Activated CD8-positive, alpha-beta memory T cell treated with anti-CD3 and anti-CD28 coated beads for 36 hours (primary cell): ENCODE measurements at regions not wholly inside any gene's neighbourhood (a gene's known extent, or its start where the extent isn't known, plus 50 kb on each side); places are given as distances from the start of the nearest gene placed in this dataset.
"Not testable (repeated sequence)": the region's sequence is repeated elsewhere in the genome, so short reads cannot be mapped to it uniquely, and the experiment has no call there.

ENCODE experiments used
- CTCF ChIA-PET: fragments of 350-600 bp; sonication (Branson Sonifier 250); formaldehyde crosslinking; loops from one replicate; lab custom pipeline; 2021; ENCODE audit warnings: antibody characterized with exemption; lab: Charles Lee
- POLR2A ChIA-PET: fragments of 350-600 bp; sonication (Branson Sonifier 250); formaldehyde crosslinking; loops from one replicate; lab custom pipeline; 2021; ENCODE audit warnings: antibody characterized with exemption; lab: Charles Lee

GRCh38 chr5:93359296-93359959 is 221.6 kb downstream of the NR2F1-AS1 start:
- POLR2A ChIA-PET, result no interaction called here

GRCh38 chr5:93358176-93358575 is 222.8 kb downstream of the NR2F1-AS1 start:
- POLR2A ChIA-PET, result no interaction called here
- CTCF ChIA-PET, result no interaction called here

More at GRCh38 chr5:93359296-93359959, 221.6 kb downstream of the NR2F1-AS1 start:
- CTCF ChIA-PET, result no interaction called here

DNA sequence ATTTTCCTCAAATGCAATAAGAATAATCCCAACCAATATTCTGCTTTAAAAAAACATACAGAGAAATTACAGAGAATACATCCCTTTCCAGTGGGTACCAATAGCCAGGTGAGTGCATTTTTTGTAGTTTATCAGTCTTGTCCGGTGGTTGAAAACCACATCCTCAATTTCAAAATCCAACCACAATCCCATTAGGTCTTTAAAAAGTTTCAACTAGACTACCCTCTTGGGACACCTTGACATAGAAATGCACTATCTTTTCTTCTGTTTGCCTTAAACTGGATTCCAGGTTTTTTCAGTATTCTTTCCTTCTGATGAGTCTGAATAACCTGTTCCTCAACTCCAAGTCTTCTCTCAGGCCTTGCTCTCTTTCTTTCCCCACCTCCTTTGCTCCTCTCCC is 223.3 kb downstream of the NR2F1-AS1 start:
- ChIA-PET CTCF (no interaction called here), POLR2A (no interaction called here)

GRCh38 chr5:93355691-93356090 is 225.3 kb downstream of the NR2F1-AS1 start:
- CTCF ChIA-PET, result no interaction called here
- POLR2A ChIA-PET, result no interaction called here

GRCh38 chr5:93352186-93352585 is 228.8 kb downstream of the NR2F1-AS1 start:
- ChIA-PET POLR2A (no interaction called here), CTCF (no interaction called here)

GRCh38 chr5:93349613-93350012 is 231.4 kb downstream of the NR2F1-AS1 start:
- POLR2A ChIA-PET, result no interaction called here

GRCh38 chr5:93348231-93348630 is 232.8 kb downstream of the NR2F1-AS1 start:
- ChIA-PET CTCF (no interaction called here), POLR2A (no interaction called here)

More at GRCh38 chr5:93349613-93350012, 231.4 kb downstream of the NR2F1-AS1 start:
- CTCF ChIA-PET, result no interaction called here

- CTCF ChIA-PET, result interaction anchor here (0.5 kb wide), 1 partner anchor 274 kb away, joined by 3 read pairs; no protein-coding TSS in a partner anchor
- POLR2A ChIA-PET, result not testable (repeated sequence)
Measured at GRCh38 chr5:93346850-93347249, 234.2 kb downstream of the NR2F1-AS1 start.

DNA sequence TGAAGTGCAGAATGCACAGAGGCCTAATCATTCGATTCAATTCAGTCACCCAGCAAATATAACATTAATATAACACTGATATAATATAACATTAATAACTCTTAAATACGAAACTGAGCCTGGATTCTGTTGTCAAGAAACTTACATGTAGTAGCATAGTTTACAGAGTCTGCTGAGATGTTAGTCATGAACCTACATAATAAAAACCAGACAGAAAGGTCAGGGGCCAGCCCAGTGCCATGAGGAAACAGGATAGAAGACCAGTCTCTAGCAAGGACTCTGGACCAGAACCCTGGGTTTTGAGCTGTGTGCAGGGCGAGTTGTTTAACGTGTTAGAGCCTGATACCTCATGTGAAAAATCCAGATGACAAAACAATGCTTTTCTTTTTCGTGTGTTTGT is 234.7 kb downstream of the NR2F1-AS1 start:
- ChIA-PET POLR2A (no interaction called here), CTCF (interaction anchor here (0.5 kb wide), 1 partner anchor 274 kb away, joined by 3 read pairs; no protein-coding TSS in a partner anchor)

- ChIA-PET POLR2A (no interaction called here), CTCF (no interaction called here)
Measured at GRCh38 chr5:93343570-93343969, 237.4 kb downstream of the NR2F1-AS1 start.

DNA sequence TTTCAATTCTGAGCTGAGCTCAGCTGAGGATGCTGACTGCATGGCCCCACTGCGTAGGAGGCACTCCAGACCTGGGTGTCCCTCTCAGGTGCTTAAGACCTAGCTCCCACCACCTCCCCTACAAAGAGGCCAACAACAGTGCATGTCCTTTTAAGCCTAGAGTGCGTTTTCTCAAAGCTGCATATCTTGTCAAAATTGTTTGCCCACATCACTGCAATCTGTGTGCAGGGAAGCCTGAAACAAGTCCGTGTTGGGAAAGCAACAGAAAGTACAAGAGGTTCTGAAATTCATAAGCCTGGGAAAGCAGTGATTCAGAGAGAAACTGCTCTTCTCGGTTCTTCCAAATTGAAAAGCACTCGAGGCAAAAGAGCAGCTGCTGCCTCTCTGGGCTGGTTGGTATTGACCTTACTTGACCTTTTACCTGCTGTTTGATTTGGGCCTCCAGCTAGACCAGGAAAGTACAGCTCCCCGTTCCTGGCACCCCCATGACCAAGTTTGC is 238.4 kb downstream of the NR2F1-AS1 start:
- CTCF ChIA-PET, result no interaction called here
- POLR2A ChIA-PET, result no interaction called here

GRCh38 chr5:93340881-93341280 is 240.1 kb downstream of the NR2F1-AS1 start:
- ChIA-PET POLR2A (no interaction called here), CTCF (no interaction called here)

DNA sequence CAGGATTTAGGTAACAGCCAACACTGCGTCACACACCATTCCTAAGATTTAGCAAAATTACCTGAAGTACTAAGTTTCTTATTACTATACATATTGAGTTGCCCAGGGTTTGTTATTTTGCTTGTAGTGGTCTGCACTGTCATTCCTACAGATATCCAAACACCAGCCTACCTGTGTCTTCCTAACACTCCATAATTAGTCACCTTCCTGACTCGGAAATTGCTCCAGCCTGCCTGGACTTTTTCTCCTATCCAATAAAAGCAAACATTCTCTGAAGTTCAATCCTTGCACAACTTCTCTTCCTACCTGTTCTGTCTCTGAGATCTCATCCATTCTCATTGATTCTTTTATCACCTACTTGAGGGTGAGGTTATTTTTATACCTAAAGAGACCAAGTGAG is 243.9 kb downstream of the NR2F1-AS1 start:
- CTCF ChIA-PET, result interaction anchor here (1.1 kb wide), 1 partner anchor 218 kb away, joined by 3 read pairs; no protein-coding TSS in a partner anchor
- POLR2A ChIA-PET, result no interaction called here

GRCh38 chr5:93336330-93337110 is 244.5 kb downstream of the NR2F1-AS1 start:
- CTCF ChIA-PET, result interaction anchor here (1.1 kb wide), 1 partner anchor 217 kb away, joined by 3 read pairs; no protein-coding TSS in a partner anchor
- POLR2A ChIA-PET, result no interaction called here

- ChIA-PET POLR2A (no interaction called here), CTCF (no interaction called here)
Measured at GRCh38 chr5:93331863-93332262, 249.2 kb downstream of the NR2F1-AS1 start.

GRCh38 chr5:93331241-93331640 is 249.8 kb downstream of the NR2F1-AS1 start:
- CTCF ChIA-PET, result no interaction called here
- POLR2A ChIA-PET, result no interaction called here

DNA sequence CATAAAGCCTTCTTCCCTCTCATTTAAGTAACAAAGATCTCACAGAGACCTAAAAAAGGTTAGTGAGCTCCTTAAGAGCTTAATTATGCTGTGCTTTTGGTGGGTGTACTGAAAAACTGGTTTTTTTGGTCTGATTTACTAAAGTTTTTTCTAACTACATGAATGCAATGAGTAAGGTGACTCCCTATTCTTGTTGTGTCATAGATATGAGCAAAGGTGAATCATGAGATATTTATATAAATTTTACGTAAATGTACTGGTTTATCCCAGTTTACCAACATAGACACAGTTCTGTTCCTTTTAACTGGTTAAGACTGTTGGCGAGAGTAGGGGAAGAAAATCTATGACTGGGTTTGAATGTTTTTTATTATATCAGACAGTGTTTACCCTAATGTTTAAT is 250.5 kb downstream of the NR2F1-AS1 start:
- POLR2A ChIA-PET, result no interaction called here
- CTCF ChIA-PET, result no interaction called here

GRCh38 chr5:93329756-93330155 is 251.3 kb downstream of the NR2F1-AS1 start:
- ChIA-PET CTCF (no interaction called here), POLR2A (no interaction called here)

DNA sequence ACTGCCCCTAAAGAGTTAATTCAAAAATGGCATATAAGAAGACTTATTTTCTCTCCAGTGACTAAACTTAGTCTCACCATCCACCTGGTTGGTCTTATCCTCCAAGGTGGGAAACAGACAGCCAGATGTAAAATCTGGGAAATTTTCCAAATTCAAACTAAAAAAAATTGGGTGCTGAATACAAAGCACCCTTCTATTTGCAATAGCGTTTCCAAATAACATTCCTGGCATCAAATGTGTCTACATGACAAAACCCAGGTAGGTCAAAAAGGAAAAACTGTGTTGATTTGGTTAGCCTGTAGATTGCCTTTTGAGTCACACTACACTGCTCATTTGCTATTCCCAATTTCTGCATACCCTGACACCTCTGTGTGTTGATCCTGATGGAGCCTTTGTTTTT is 252.2 kb downstream of the NR2F1-AS1 start:
- CTCF ChIA-PET, result no interaction called here
- POLR2A ChIA-PET, result no interaction called here

DNA sequence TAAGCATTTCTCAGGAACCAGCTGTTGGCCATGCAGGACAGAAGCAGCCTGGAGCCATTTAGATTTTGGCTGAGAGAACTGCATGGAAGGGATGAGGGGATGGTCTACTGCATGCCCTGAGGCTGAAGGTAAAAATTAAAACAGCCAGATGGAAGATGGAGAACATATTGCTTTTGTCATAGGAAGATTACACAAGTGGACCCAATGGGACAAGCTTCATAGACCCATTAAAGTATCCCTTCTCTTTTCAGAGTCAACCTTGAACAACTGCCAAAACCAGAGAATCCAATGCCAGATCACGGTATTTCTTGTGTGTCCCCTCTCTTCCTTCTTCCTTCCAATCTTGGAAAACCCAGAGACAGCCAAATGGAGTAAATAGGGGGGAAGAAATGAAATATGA is 253.4 kb downstream of the NR2F1-AS1 start:
- ChIA-PET POLR2A (no interaction called here), CTCF (no interaction called here)

- ChIA-PET CTCF (no interaction called here), POLR2A (no interaction called here)
Measured at GRCh38 chr5:93325946-93326345, 255.1 kb downstream of the NR2F1-AS1 start.
